IPS DF 6.9 (cell line): ENCODE measurements at regions not wholly inside any gene's neighbourhood (a gene's known extent, or its start where the extent isn't known, plus 50 kb on each side); places are given as distances from the start of the nearest gene placed in this dataset.
"Not testable (repeated sequence)": the region's sequence is repeated elsewhere in the genome, so short reads cannot be mapped to it uniquely, and the experiment has no call there.

Source experiments
- DNase-seq: peaks from one replicate; pipeline ENCODE4 v3.0.0-alpha.2; 2013; ENCODE audit warnings: low read depth, low spot score
- H3K27ac ChIP-seq: one replicate; pipeline ENCODE4 v1.5.1; 2013; ENCODE audit warnings: low read length, control low read depth
- H3K27me3 ChIP-seq: 2 replicates; pipeline ENCODE4 v1.6.1; 2013; ENCODE audit warnings: mild to moderate bottlenecking, low read length; ENCODE audit not compliant: control insufficient read depth, insufficient read depth
- H3K36me3 ChIP-seq: 2 replicates; pipeline ENCODE4 v1.6.1; 2013; ENCODE audit warnings: low read length; ENCODE audit not compliant: control insufficient read depth, insufficient read depth
- H3K4me1 ChIP-seq: 2 replicates; pipeline ENCODE4 v1.6.1; 2013; ENCODE audit warnings: low read length; ENCODE audit not compliant: control insufficient read depth, insufficient read depth
- H3K4me3 ChIP-seq: 2 replicates; pipeline ENCODE4 v1.5.1; 2013; ENCODE audit warnings: mild to moderate bottlenecking, low read length
- H3K9me3 ChIP-seq: 2 replicates; pipeline ENCODE4 v1.6.1; 2013; ENCODE audit warnings: low read length, inconsistent platforms; ENCODE audit not compliant: control insufficient read depth, insufficient read depth
- WGBS: extraction: QIAGEN DNeasy Blood & Tissue Kit; methylation state at CpG from one replicate; pipeline ENCODE4 v1.1.7; 2013; ENCODE audit warnings: mixed read lengths, missing lambda C conversion rate; ENCODE audit not compliant: insufficient read length, insufficient coverage; 5-methylcytosine and 5-hydroxymethylcytosine counted together

GRCh38 chr5:17412760-17413671 lies 85.0 kb upstream of the TAF11L2 start:
- no peak for DNase-seq
- Histone ChIP-seq H3K9me3 (no peaks in the 10 kb centered on the region), H3K4me1 (no peaks in the 10 kb centered on the region), H3K4me3 (no peak overlapping the region), H3K27me3 (no peaks in the 10 kb centered on the region), H3K36me3 (no peaks in the 10 kb centered on the region), H3K27ac (no peak overlapping the region)
- WGBS: no CpG with 5 or more reads among the region's 9 CpGs

- Histone ChIP-seq H3K4me3 (no peak overlapping the region), H3K9me3 (no peaks in the 10 kb centered on the region), H3K27ac (no peak overlapping the region)
Measured at GRCh38 chr5:17413691-17414090, 84.3 kb upstream of the TAF11L2 start.

GRCh38 chr5:17415321-17415758 lies 82.7 kb upstream of the TAF11L2 start:
- WGBS: no CpG with 5 or more reads among the region's 13 CpGs
- Histone ChIP-seq H3K36me3 (no peaks in the 10 kb centered on the region), H3K9me3 (no peaks in the 10 kb centered on the region), H3K27me3 (no peaks in the 10 kb centered on the region), H3K4me3 (no peak overlapping the region), H3K27ac (no peak overlapping the region), H3K4me1 (no peaks in the 10 kb centered on the region)
- DNase-seq: no peak

More at GRCh38 chr5:17413691-17414090, 84.3 kb upstream of the TAF11L2 start:
- no CpG with 5 or more reads among the region's 3 CpGs for WGBS
- no peak for DNase-seq
- H3K36me3 ChIP-seq: no peaks in the 10 kb centered on the region
- no peaks in the 10 kb centered on the region for H3K4me1 ChIP-seq
- H3K27me3 ChIP-seq: no peaks in the 10 kb centered on the region

- not testable (repeated sequence) for H3K27me3 ChIP-seq, H3K36me3 ChIP-seq, H3K27ac ChIP-seq, H3K9me3 ChIP-seq, H3K4me1 ChIP-seq, H3K4me3 ChIP-seq, DNase-seq
- WGBS: no CpG with 5 or more reads among the region's 4 CpGs
Measured at GRCh38 chr5:17416374-17416773, 81.7 kb upstream of the TAF11L2 start.

- Histone ChIP-seq H3K27ac (no peak overlapping the region), H3K27me3 (no peaks in the 10 kb centered on the region), H3K9me3 (no peaks in the 10 kb centered on the region), H3K36me3 (no peaks in the 10 kb centered on the region), H3K4me1 (no peaks in the 10 kb centered on the region), H3K4me3 (no peak overlapping the region)
- WGBS: no CpG with 5 or more reads among the region's 12 CpGs
- DNase-seq: no peak
Measured at GRCh38 chr5:17424674-17425073, 73.4 kb upstream of the TAF11L2 start.

DNA sequence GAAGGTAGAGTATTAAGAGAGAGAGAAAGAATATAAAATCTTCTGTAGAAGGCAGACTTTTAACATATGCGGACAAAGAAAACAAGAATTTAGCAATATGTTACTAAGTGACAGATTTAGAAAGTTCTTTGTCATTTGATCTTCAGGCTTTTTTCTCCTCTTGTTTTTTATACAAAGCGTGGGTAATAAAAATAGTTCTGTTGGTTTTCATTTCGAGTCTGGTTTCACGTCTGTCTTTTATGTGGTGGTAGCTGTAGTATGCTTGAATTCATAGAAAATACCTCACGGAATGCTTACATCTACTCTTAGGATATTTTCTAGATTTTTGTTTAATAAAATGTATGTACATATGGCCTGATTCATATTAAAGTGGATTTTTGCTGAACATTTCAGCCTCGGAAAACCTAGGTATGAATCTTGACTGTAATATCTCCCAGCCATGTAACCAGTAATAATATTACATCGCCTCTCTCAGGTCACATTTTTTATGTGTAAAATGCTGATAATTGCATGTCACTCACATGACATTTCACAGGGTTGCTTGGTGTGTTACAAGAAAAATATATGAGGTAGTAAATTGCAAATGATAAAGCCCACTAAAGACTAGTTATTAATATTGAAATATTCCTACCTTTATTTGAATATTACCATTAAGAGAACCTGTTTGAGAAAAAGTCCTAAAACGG lies 72.5 kb upstream of the TAF11L2 start:
- H3K36me3 ChIP-seq: no peaks in the 10 kb centered on the region
- no peak for DNase-seq
- no peaks in the 10 kb centered on the region for H3K27me3 ChIP-seq
- no peaks in the 10 kb centered on the region for H3K4me1 ChIP-seq
- no peaks in the 10 kb centered on the region for H3K9me3 ChIP-seq
- H3K4me3 ChIP-seq: no peak overlapping the region
- WGBS: no CpG with 5 or more reads among the region's 8 CpGs
- no peak overlapping the region for H3K27ac ChIP-seq

- no CpG with 5 or more reads among the region's 2 CpGs for WGBS
- no peak overlapping the region for H3K4me3 ChIP-seq
- no peaks in the 10 kb centered on the region for H3K9me3 ChIP-seq
- H3K27ac ChIP-seq: no peak overlapping the region
- no peaks in the 10 kb centered on the region for H3K27me3 ChIP-seq
- no peaks in the 10 kb centered on the region for H3K4me1 ChIP-seq
- H3K36me3 ChIP-seq: no peaks in the 10 kb centered on the region
- no peak for DNase-seq
Measured at GRCh38 chr5:17426104-17426749, 71.8 kb upstream of the TAF11L2 start.

DNA sequence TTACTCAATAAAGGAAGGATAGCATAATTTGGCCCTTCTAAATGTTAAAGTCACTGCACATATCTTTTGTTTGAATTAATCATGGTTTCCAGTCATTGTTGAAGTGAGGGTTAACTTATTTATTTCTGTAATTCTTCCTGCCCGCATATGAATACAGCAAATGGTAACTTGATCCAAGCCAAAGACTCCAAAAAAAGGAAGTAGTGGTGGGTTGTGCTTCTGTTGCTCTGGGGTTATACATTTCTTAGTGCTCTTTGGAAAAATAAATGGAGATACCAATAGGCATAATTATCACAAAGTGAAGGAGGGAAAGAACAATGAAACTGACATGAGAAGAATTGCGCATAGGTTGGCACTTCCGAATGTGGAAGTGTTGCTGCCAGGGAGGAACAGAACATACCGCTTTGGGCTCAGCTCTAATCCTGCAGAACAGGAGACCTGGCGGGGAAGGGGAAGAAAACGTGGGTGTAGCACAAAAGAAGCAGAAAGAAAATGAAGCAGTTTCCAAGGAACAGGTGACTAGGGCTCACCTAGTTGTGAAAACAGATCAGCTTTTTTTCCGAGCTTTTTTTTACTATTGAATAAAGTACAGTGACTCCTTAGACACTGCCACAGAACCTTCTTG lies 69.7 kb upstream of the TAF11L2 start:
- H3K36me3 ChIP-seq: no peaks in the 10 kb centered on the region
- no peak overlapping the region for H3K27ac ChIP-seq
- H3K27me3 ChIP-seq: no peaks in the 10 kb centered on the region
- H3K9me3 ChIP-seq: no peaks in the 10 kb centered on the region
- H3K4me1 ChIP-seq: no peaks in the 10 kb centered on the region
- WGBS: no CpG with 5 or more reads among the region's 7 CpGs
- no peak for DNase-seq
- H3K4me3 ChIP-seq: no peak overlapping the region

GRCh38 chr5:17429353-17429752 lies 68.7 kb upstream of the TAF11L2 start:
- no peak for DNase-seq
- Histone ChIP-seq H3K4me3 (no peak overlapping the region), H3K9me3 (no peaks in the 10 kb centered on the region), H3K4me1 (no peaks in the 10 kb centered on the region), H3K27me3 (no peaks in the 10 kb centered on the region), H3K36me3 (no peaks in the 10 kb centered on the region), H3K27ac (no peak overlapping the region)
- WGBS: no CpG with 5 or more reads among the region's 4 CpGs

GRCh38 chr5:17430241-17430640 lies 67.8 kb upstream of the TAF11L2 start:
- no CpG with 5 or more reads among the region's 5 CpGs for WGBS
- no peak for DNase-seq
- no peaks in the 10 kb centered on the region for H3K27me3 ChIP-seq
- H3K27ac ChIP-seq: no peak overlapping the region
- no peaks in the 10 kb centered on the region for H3K4me1 ChIP-seq
- H3K9me3 ChIP-seq: no peaks in the 10 kb centered on the region
- no peaks in the 10 kb centered on the region for H3K36me3 ChIP-seq
- no peak overlapping the region for H3K4me3 ChIP-seq
